T-helper 1 cell (primary cell): ENCODE measurements at regions not wholly inside any gene's neighbourhood (a gene's known extent, or its start where the extent isn't known, plus 50 kb on each side); places are given as distances from the start of the nearest gene placed in this dataset.
"Not testable (repeated sequence)": the region's sequence is repeated elsewhere in the genome, so short reads cannot be mapped to it uniquely, and the experiment has no call there.

Experiments used
- DNase-seq, 5 donors: peaks; one replicate each; pipeline ENCODE4 v3.0.0-alpha.2; 2012 to 2020

DNA sequence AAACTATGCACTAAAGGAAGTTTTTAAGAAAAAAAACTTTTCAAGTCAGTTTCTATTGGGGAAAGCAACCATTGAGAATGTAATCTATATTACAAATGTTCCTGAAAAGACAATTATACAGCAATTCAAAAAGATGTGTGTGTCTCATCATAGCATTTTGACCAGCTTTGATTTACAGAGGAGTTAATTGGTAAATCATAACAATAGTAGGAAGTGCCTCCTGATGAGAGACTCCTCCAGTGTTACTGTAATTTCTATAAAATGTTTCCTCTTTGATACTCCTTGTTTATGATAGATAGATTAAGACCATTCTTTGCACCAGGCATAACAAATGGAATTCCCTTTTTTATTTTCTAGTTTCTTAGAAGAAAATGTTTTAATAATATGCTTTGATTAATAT, 249.9 kb downstream of the CALCRL start:
- no peak for DNase-seq

DNA sequence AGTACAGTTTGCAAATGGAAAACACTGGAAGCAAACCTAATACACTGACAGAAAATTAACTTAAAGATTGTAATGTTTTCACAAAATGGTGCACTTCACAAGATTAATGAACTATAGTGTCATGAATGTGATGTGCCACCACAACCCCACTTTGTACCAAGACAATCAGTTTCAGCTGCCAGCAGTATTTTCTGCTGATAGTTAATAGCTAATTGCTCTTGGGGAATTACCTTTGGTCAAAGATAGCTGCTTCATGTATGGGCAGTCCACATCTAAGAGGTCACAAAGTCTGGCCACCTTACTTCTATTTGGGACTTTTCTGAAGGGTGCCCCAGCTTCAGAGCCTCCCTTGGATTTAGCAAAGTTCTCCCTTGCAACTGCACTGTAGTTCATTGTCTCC, 254.0 kb downstream of the CALCRL start:
- DNase-seq = no peak

DNA sequence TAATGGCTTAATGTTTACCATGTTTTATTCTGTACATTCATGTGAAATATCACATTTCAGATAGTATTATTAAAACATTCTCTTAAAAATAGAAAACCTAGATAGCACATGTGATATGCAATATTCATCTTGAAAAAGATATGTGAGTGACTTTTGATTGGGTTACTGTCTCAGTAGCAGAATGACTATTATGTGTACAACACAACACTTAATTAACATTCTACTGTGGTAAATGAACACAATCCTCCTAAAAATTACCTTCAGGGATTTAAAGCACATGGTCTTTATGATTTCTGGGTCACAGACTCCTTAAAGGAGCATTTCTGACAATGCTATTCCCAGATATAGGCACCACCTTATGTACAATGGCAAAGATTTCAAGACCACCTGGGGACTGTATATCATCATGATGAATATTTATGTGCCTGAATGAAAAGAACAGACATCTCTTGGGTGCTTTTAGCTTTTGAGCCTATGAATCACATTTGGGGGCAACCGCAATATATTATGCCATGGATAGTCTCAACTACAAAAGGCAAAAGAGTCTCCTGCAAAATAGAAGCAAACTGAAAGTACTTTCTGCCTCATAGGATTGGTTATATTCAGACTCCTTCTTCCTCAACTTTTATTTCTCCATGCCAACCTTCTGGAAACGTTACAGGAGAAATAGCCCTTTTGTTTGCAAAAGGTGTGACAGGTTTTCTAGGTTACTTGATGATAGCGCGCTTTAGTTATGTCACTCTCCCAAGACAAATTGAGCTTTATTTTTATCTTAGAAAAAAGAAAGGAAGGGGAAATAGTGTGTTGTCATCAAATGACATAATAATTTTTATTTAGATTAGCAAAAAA, 259.0 kb downstream of the CALCRL start:
- no peak for DNase-seq

DNA sequence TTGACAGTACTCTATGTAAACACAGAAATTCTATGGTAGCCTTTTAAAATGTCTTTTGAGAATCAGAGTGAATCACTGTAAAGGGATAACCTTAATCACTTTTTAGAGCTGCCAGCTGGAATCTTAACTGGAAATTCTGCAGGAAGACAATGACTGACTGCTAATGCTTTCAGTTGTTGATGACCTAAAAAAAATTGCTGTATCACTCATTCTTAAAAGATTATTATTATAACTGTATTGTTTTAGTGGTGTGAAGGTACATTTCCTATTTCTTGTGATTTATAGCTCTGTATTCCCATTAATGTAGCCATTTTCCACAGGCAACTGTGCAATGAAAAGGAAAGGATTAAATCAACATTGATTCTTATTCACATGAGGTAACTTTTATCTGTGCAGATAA, 260.5 kb downstream of the CALCRL start:
- DNase-seq = no peak

DNA sequence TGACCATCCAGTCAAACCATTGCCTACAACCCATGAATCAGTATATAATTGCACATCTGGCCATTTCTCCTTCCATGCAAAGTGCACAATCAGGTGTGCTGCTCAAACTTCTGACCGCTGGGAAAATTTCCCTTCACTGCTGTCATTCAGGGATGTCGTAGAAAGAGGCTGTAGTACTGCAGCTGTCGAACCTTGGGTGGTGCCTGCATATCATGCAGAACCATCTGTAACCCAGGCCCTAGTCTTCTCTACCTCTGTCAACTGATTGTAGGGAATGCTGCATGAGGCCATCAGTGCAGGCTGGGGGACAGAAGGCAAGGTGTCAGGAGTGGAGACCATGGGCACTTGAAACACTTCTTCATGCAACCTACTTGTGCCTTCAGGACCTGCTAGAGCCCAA, 267.5 kb downstream of the CALCRL start:
- DNase-seq = no peak

DNA sequence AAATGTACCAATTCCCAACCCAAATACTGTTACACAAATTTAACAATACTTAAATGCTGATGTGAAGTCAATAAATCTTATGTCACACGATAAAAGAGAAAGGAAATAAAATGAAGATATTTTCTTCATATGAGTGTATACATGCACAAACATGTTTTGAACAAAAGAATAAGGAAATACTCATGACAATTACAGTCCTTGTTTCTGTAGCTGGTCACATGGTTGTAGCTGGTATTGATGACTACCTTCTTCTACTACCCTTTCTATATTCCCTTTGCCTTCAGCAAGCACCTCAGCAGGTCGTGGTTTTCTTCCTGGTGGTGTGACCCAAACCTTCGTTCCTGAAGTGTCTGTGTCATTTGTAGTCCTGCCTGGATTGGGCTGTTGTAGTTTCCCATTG, 269.2 kb downstream of the CALCRL start:
- DNase-seq = not testable (repeated sequence)

DNA sequence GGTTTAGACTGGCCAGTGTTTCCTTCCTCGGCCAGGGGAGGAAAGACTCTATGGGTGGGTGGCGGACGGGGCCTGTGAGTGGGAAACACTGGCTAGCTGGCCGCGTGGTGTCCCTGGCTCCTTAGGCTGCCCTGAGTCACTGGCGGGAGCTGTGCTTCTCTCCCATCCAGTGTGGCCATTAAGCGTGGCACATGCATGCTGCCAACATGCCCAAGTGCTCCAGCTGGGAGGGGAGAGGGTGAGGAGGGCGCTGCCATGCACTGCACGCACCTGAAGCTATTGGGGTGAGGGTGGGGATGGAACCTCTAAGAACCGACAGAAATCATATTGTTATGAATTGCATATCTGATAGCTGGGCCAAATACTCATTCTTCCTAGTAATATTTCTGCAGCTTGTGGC, 270.8 kb downstream of the CALCRL start:
- DNase-seq = no peak

DNA sequence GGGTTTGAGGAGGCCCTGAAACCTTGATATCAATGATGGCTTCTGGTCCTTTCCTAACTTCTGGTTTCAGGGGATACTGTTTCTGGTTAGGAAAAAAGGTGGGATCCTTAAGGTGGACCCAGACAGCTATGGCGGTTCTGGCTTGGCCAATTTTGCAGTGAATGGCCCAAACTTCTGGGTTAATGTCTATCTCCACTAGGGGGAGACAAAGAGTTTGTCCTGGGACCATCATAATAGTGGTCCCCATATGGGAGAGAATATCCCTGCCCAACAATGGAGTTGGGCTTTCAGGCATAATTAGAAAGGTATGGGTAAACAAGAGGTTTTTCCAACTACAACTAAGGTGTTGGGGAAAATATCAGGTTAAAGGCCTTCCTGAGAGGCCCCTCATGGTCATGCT, 273.5 kb downstream of the CALCRL start:
- no peak for DNase-seq

DNA sequence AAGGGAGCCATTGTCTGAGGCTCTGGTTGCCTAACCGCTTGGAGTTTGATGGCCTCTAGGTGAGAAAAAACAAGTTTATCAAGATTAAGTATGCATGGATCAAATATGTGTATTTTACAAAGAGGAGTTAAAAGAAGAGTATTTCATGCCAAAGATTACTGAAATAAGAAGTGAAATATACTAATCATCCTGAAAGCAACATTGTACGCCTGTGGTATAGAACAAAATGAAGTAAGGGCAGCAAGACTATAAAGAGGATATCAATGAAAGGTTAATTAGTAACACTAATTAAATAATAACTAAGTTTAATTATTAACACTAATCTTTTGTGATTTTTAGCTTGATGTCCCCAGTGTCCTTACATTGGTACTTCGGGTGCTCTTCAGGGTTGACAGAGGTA, 276.7 kb downstream of the CALCRL start:
- no peak for DNase-seq

DNA sequence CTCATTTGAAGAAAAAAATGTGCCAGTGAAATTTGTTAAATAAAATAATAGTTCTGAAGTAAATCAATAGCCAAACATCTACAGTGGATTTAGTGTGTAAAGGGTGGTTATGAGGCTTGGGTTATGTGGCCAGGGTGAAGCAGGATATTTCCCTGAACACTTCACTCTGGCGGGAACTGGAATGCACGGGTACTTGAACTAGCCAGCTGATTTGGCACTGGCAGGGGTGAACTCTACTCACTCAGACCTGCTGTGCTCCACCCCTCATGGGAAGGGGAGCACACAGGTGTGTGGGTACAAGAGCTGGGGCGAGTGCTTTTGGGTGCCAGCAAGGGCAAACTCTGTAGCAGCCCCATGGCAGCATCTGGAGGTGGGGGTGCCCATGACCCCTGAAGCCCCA, 278.2 kb downstream of the CALCRL start:
- DNase-seq = no peak

DNA sequence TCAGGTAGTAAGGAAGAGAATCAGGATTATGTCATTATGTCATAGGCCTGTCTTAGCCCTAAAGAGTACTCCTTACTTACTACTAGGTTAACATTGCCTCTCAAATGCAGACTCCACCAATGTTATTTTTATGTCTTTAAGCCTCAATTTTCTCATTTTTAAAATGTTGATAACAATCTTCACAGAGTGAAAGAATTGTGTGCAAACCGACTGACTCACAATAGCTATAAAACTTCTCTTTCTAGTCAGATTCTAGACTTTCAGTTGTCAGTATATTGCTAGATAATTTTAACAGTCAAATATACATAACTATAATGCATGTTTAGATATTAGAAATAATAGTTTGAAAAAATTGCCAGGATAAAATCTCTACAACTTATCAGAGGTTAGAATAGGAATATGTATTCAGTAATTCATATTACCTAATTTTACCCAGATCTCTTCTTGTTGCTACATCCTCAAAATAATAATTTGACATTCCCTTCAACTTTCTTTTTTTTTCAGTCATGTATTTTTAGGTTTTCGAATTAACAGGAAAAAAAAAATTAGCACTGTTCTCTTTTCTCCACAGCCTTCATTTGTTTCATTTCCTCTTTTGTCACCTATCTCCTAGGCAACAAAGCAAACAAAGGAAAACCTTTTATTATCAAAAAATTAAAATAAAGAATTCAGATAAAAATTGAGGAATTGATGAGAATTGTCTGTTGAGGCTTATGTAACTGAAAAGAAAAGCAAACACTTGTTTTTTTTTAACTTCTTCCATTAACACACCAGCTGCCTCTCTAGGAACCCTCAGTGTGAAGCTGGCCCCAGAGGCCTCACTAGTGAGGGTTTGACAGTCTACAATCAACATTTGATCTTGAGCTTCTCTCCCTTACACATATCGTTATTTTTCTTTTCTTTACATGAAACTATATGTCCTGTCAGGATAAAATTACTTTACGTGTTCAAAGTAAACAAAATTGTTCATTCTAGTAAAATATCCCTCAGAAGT, 279.0 kb downstream of the CALCRL start:
- DNase-seq = no peak

DNA sequence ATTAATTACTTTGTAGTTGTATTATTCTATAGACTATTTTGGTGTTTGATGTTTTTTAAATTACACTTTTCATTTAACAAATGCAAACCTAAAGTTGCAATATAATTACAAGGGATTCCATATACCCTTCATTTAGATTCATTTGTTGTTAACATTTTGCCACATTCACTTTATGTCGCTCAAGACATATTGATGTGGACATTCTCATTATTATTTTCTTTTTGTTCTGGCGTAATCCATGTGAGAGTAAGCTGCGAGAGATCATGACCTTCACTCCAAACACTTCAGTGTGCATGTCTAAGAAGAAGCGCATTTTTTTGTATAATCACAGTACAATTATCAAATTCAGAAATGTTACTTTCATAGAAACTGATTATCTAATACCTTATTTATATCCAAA, 280.6 kb downstream of the CALCRL start:
- no peak for DNase-seq

DNA sequence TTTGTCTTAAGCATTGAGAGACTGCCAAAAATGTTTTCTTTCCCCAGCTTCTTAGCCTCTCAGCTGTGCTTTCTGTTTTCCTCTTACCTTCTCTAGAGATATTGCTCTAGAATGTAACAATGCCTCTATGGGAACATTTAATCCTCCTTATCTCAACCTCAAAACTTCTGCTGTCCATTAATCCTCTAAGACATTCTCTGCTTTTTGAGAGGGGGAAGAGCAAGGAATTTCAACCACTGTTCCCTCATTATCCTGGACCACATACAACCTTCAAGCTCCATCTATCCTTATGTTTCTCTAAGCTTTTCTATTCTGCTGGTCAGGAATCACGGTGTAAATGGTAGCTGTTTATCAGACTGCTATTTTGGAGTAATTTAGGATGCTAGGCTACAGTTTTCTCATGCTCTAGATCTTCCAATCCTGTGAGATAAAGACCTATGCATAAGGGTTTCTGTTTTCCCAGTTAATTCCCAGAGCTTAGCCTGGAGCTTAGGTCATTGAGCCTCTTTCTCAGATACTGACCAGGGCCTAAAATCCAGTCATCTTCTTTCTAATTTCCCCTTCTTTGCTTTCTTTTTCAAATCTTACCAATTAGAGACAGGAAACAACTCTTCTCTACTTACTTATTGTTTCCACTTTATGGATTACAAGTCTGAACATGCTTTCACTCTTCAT, 282.0 kb downstream of the CALCRL start:
- DNase-seq = no peak

DNA sequence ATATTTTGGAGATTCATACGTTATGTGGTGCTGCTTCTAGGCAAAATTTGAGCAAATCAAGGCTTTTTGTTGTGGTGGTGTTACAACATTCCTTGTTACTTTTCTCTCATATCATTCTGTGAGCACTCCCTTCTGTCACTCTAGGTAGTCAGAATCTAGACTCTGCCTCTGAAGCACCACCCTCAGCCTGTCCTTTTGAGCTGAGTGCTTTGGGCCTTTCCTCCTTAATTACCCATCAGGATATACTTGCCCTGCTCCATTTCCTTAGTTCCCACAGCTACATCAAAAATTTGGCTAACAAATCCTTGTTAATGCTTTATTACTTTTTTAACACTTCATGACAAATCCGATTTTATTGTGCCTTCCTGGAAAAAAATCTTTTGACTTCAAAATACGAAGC, 289.6 kb downstream of the CALCRL start:
- no peak for DNase-seq

DNA sequence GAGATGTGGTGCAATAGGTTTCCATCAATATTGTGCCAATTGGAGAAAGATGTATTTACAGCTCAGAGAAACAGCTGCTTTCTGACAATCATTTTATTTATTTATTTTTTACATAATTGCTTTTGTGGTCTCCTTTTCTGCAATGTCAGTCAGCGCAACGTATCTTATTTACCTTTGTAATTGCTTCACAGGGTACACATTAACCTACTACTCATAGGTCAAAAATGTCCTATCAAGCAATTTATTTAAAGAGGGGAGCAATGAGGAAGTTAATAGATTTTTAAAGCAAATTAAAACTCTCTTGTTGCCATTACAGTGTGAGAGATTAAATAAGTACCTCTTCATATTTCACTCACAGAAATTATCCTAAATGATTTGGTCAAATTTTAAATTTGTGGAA, 291.0 kb downstream of the CALCRL start:
- DNase-seq = no peak

DNA sequence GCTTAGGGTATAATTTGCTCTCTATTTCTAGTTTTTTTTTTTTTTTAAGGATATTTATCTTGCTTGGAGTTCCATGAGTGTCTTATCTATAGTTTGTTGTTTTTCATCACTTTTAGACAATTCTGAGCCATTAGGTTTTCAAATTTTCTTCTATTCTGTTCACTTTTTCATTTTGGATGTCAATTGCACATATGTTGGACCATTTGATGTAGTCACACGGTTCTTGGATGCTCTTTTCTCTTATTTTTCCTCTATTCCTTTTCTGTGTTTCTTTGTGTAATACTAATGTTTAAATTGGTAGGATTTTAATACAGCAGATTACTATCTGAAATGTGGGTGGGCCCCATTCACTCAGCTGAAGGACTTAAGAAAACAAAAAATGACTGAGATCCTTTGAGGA, 292.6 kb downstream of the CALCRL start:
- no peak for DNase-seq

DNA sequence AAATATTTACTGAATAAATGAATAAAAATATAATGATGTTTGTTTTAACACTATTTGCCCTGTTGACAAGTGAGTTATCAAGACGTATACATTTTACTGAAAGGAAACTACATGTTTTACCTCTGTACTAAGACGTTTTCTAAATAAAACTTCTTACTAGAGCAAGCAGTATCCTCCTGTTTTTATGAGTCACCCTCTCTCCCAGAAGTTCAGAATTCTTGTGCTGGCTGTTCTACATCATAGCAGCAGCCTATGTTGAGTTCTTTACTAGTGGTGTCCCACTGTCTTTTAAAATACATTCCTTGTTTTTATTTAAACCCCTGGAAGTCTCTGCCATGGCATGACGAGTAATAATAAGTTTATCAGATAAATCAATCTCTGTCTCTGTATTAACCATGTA, 297.4 kb downstream of the CALCRL start:
- no peak for DNase-seq

DNA sequence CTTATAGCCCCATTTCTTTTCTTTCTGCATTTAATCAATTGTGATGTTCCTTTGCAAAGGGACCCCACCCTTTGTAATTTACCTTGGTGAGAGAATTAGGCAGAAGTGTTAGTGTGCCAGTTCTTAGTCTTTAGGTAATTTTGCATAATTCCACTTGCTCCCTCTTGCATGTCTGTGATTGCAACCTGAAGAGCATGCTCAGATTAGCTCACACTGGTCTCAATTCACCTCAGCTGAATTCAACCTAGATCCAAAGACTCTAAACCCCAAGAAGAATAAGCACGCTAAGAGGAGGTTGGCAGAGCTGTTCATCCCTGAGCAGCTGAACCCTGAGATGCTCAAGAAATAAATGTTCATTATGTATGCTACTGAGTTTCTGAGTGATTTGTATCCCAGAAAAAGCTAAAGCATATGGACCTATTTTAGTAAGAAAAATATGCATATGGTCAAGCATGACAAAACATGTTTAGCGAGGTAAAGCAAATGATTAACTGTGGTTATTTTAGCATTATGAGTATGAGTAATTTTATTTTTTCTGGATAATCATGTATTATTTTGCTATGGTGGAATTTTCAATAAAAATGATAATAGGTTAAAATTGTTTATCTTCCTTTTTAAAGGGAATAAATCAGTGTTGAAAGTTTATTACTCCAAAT, 299.2 kb upstream of the ZSWIM2 start:
- DNase-seq = no peak

DNA sequence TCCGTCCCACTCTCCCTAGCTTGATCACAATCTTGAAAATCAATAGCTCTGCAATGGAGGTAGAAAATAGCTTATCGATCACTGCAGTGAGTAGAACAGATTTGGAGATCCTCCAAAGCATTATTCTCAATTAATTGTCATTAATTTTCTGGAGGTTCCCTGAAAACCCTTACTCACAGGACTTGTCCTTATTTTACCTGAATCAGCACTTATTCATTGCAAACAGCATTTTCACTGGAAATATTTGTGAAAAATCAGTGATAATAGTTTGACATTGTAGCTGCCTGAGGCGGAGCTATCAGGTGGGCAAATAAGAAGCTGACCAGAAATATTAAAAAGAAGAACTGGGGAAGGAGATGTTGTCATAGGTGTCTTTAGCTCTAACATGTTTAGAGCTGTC, 294.6 kb upstream of the ZSWIM2 start:
- no peak for DNase-seq

DNA sequence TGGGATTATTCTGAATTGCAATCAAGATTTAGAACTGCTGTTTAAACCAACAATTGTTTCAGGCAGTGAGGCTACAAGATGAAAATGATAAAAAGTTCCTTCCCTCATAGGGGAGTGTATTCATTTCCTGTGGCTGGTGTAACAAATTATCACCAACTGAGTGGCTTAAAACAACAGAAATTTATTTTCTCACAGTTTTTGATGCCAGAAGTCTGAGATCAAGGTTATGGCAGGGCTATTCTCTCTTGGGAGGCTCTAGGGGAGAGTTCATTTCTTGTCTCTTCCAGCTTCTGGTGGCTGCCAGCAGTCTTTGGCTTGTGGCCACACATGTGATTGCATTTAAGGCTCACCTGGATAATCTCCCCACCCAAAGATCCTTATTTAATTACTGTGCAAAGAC, 290.5 kb upstream of the ZSWIM2 start:
- DNase-seq = no peak

DNA sequence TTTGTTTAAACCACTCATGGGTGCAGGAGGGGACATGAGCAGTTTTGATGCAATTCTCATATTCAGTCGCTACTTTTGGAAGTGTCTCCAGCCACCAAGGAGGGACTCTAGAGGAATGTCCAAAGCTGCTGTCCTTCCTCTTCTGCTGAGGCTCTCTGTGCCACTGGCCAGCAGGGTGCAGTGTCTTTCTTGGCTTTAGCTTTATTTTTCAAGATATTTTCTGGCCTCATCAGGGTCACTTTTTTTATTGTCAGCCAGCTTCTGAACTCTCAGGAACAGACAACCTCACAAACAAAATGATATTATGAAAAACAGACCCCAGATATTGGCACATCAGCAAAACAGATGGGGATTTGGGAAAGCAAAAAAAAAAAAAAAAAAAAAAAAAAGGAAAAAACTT, 289.3 kb upstream of the ZSWIM2 start:
- DNase-seq = no peak

DNA sequence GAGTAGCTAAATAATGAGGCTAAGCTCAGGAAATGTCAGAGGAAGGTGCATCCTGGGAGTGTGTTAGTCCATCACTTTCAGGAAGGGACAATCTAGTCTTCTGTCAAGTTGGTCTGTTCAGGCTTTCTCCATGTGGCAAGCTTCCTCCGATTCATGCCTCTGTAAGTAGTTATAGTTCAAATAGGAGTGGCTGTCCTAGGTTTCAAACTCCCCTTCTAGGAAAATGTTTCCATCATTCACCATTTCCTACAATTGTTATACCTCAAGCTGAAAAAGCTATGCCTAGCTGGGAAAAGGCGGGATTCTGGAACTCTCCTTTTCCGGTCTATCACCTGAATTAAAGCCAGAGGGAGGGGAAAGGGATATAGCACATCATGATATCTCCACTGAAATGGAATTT, 287.7 kb upstream of the ZSWIM2 start:
- DNase-seq = no peak

DNA sequence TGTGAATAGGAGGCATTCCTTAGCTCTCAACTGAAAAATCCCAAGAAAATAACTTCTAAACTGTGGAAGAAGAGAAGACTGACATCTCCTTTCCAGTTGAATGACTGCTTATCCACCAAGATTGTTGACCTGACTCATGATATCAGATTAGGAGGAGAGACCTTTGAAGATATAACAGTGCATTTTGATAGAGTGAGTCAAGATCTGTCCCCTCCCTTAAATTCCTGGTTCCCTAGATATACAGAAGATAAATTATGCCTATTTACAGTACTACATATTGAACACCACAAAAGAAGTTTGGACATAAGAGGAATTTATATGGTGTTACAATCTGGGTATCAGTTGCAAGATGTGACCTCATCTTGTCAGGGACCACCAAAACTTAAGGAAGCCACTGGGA, 285.3 kb upstream of the ZSWIM2 start:
- DNase-seq = no peak
